Spleen (tissue), 11 donors: ENCODE measurements at regions not wholly inside any gene's neighbourhood (a gene's known extent, or its start where the extent isn't known, plus 50 kb on each side); places are given as distances from the start of the nearest gene placed in this dataset.

ENCODE experiments used
- DNase-seq: peaks from one replicate; pipeline ENCODE4 v3.0.0-alpha.2; 2020
- H3K27ac ChIP-seq, 8 donors: fragments of 200-600 bp; sonication (generic) in 7 of 8; 1 replicate in 4 of 8; 2 replicates in 4 of 8; pipeline versions ENCODE4 v1.5.0 to v1.8.0; 2016 to 2021; ENCODE audit warnings: inconsistent platforms in 4 of 8, mild to moderate bottlenecking in 4 of 8, moderate library complexity in 1 of 8
- H3K27me3 ChIP-seq, 7 donors: fragments of 200-600 bp; sonication (generic) in 6 of 7; replicated peaks in 1 of 7; 1 replicate in 4 of 7; 2 replicates in 3 of 7; pipeline versions ENCODE4 v1.5.0 to v1.8.0; 2016 to 2021; ENCODE audit warnings: inconsistent platforms in 3 of 7, mild to moderate bottlenecking in 1 of 7
- H3K36me3 ChIP-seq, 6 donors: fragments of 200-600 bp; sonication (generic) in 5 of 6; 1 replicate in 4 of 6; 2 replicates in 2 of 6; pipeline versions ENCODE4 v1.5.0 to v1.8.0; 2016 to 2021; ENCODE audit warnings: inconsistent platforms in 2 of 6
- H3K4me1 ChIP-seq, 6 donors: fragments of 200-600 bp; sonication (generic) in 5 of 6; 1 replicate in 3 of 6; 2 replicates in 3 of 6; pipeline versions ENCODE4 v1.5.0 to v1.8.0; 2016 to 2021; ENCODE audit warnings: inconsistent platforms in 3 of 6
- H3K4me3 ChIP-seq, 8 donors: fragments of 200-600 bp; sonication (generic) in 7 of 8; 1 replicate in 4 of 8; 2 replicates in 4 of 8; pipeline versions ENCODE4 v1.5.0 to v1.8.0; 2016 to 2021; ENCODE audit warnings: inconsistent platforms in 4 of 8, mild to moderate bottlenecking in 4 of 8, moderate library complexity in 2 of 8
- H3K9me3 ChIP-seq, 8 donors: fragments of 200-600 bp; sonication (generic) in 7 of 8; 1 replicate in 4 of 8; 2 replicates in 4 of 8; pipeline versions ENCODE4 v1.5.0 to v1.8.0; 2016 to 2021; ENCODE audit warnings: inconsistent platforms in 4 of 8
- POLR2A ChIP-seq, 3 donors: fragments of 450-650 bp; IDR thresholded peaks; one replicate each; pipeline ENCODE4 v1.5.1; 2017; ENCODE audit warnings: antibody characterized with exemption in 3 of 3, mild to moderate bottlenecking in 1 of 3
- POLR2AphosphoS5 ChIP-seq, 3 donors: sonication (generic); formaldehyde crosslinking; IDR thresholded peaks; one replicate each; pipeline ENCODE4 v1.5.1; 2017; ENCODE audit warnings: antibody characterized with exemption in 3 of 3
- WGBS, 5 donors: extraction: QIAGEN DNeasy Blood & Tissue Kit in 3 of 5; methylation state at CpG; one replicate each; pipeline versions ENCODE4 v1.1.5 to v1.1.7; 2013 to 2018; 5-methylcytosine and 5-hydroxymethylcytosine counted together
- intact Hi-C: fragments of 100-400 bp; cut with DNase I; formaldehyde crosslinking; loops from one replicate; pipeline ENCODE4 v1.15.0; 2023; ENCODE audit warnings: low total_unique reads
- TF ChIP-seq, protein P1 (sequence below), 11 experiments: fragments of 200-600 bp in 7 of 11; fragments of 450-650 bp in 4 of 11; sonication (generic) in 4 of 11; IDR thresholded peaks in 8 of 11; conservative IDR thresholded peaks in 3 of 11; 1 replicate in 7 of 11; 2 replicates in 4 of 11; pipeline versions ENCODE4 v1.4.0 to v1.8.0; 2016 to 2021; ENCODE audit warnings: antibody characterized with exemption in 11 of 11, inconsistent platforms in 4 of 11, mild to moderate bottlenecking in 1 of 11
- donor health status: healthy with polysubstance abuse.
- donor health status: DM: no; HTN: no; CAD: no; lungs with moderate emphysema.
- donor health status: DM: no; HTN: no; CAD: no.
- donor health status: Bipolar disorder and iron deficiency.
- donor health status: healthy.
- donor health status: DM: no; HTN: no; CAD: no.
- donor health status: DM: yes; HTN: yes; CAD: no.

DNA sequence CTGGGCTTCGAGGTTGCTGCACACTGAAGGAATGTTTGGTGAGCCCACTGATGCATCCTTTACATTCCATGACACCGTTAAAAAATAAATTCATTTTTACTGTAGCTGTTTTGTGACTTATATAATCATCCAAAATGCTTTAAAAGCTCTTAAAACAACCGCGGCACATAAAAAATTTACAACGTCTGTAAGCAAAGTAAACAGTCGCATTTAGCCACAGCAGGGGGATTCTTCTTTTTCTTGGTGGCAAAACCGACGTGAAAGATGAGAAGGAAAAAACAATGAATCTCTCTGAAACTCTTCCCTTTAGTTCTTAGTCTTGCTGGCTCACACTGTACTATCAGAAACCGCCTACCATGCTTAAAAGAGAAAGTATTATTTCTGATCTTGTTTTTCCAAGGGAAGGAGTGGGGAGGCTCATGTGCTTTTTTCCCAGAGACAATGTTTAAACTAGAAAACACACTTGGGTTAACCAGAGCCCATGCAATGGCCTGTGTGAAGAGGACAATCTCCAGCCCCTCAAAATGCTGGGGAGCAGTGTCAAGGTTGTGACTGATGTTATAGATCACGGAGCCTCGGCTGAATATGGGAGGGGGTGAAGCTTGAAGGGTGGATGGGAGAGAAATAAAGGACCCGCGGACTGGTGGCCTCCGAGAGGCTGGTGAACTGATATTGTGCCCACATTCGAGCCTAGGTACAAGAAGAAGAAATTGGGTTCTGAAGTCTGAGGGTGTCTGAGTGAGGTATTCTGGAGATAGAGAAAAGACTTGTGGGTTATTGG is 91.1 kb downstream of the IRF8 start:
- H3K9me3 ChIP-seq: no peaks in the 10 kb centered on the region
- no peak overlapping the region for H3K4me3 ChIP-seq
- TF ChIP-seq, protein P1, sequence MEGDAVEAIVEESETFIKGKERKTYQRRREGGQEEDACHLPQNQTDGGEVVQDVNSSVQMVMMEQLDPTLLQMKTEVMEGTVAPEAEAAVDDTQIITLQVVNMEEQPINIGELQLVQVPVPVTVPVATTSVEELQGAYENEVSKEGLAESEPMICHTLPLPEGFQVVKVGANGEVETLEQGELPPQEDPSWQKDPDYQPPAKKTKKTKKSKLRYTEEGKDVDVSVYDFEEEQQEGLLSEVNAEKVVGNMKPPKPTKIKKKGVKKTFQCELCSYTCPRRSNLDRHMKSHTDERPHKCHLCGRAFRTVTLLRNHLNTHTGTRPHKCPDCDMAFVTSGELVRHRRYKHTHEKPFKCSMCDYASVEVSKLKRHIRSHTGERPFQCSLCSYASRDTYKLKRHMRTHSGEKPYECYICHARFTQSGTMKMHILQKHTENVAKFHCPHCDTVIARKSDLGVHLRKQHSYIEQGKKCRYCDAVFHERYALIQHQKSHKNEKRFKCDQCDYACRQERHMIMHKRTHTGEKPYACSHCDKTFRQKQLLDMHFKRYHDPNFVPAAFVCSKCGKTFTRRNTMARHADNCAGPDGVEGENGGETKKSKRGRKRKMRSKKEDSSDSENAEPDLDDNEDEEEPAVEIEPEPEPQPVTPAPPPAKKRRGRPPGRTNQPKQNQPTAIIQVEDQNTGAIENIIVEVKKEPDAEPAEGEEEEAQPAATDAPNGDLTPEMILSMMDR (IDR thresholded peaks at IDR 0.05 in 8 of 11, conservative IDR thresholded peaks at IDR 0.05 in 3 of 11): no peak
- no peak for TF ChIP-seq POLR2AphosphoS5 (IDR thresholded peaks at IDR 0.05)
- TF ChIP-seq POLR2A (IDR thresholded peaks at IDR 0.05): no peak
- 70 to 81% (median 78%) methylated on average over 15 of the region's 15 CpGs for WGBS, 5 donors
- DNase-seq: no peak
- peaks cover 0 to 5% (median 0%) of the 10 kb centered on the region in 7 donors for H3K27me3 ChIP-seq
- intact Hi-C loops: no loop called here
- H3K4me1 ChIP-seq: peaks cover 18 to 96% (median 56%) of the 10 kb centered on the region in 6 donors
- peak overlapping the region in 2 of 8 donors; percentile 11 to 13 for H3K27ac ChIP-seq
- H3K36me3 ChIP-seq: no peaks in the 10 kb centered on the region

DNA sequence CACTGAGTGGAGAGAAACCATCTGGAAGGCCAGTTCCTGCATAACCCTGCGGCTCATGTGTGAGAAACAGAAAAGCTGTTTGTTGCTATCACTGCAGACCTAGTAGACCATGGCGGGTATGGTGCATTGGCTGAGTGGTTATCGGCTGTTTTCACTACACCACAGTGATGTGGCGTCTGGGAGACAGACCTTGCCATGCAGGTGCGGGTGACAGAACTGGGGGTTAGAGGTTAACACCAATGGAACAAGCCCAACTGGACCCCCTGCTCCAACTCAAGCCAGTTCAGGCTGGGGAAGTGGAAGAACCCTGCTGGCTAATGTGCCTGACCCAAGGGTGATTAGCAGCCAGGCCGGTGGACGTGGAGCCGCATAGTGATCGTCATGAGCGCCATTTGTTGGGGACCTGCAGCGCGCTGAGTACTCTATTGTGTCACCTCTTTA is 91.9 kb downstream of the IRF8 start:
- intact Hi-C loops: no loop called here
- Histone ChIP-seq H3K27me3 (peaks cover 0 to under 1% (median 0%) of the 10 kb centered on the region in 7 donors), H3K27ac (peak overlapping the region in 1 of 8 donors; percentile 11), H3K4me3 (no peak overlapping the region), H3K9me3 (no peaks in the 10 kb centered on the region), H3K36me3 (no peaks in the 10 kb centered on the region), H3K4me1 (peaks cover 15 to 96% (median 56%) of the 10 kb centered on the region in 6 donors)
- 80 to 91% (median 83%) methylated on average over 12 of the region's 12 CpGs for WGBS, 5 donors
- DNase-seq: no peak
- peak in 2 of 3 donors; percentile 42 to 49 for TF ChIP-seq POLR2AphosphoS5 (IDR thresholded peaks at IDR 0.05)
- TF ChIP-seq, protein P1 (IDR thresholded peaks at IDR 0.05 in 8 of 11, conservative IDR thresholded peaks at IDR 0.05 in 3 of 11): no peak

DNA sequence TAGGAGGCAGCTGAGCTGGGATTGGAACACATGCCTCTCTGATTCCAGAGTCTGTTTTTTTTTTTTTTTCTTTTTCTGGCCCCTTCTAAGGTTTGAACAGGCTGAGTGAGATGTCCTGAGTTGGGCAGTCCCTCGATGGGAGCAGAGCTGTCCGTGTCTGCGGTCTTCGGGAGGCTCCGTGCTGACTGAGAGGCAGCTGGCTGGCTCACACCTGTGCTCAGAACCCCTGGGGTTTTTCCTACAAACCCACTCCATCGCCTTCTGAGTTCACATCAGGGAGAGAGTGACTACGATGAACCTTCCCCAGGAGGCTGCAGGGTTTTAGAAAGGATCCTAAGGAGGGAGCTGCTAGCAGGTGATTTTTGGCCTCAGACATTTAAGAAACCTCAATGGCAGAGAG is 92.5 kb downstream of the IRF8 start:
- H3K4me1 ChIP-seq: peaks cover 15 to 96% (median 58%) of the 10 kb centered on the region in 6 donors
- intact Hi-C loops: no loop called here
- TF ChIP-seq POLR2A (IDR thresholded peaks at IDR 0.05): no peak
- TF ChIP-seq, protein P1 (IDR thresholded peaks at IDR 0.05 in 8 of 11, conservative IDR thresholded peaks at IDR 0.05 in 3 of 11): no peak
- no peak for TF ChIP-seq POLR2AphosphoS5 (IDR thresholded peaks at IDR 0.05)
- H3K4me3 ChIP-seq: no peak overlapping the region
- H3K27ac ChIP-seq: no peak overlapping the region
- WGBS, 5 donors: 83 to 96% (median 87%) methylated on average over 7 of the region's 7 CpGs
- no peaks in the 10 kb centered on the region for H3K36me3 ChIP-seq
- DNase-seq: no peak
- H3K9me3 ChIP-seq: no peaks in the 10 kb centered on the region
- no peaks in the 10 kb centered on the region for H3K27me3 ChIP-seq

DNA sequence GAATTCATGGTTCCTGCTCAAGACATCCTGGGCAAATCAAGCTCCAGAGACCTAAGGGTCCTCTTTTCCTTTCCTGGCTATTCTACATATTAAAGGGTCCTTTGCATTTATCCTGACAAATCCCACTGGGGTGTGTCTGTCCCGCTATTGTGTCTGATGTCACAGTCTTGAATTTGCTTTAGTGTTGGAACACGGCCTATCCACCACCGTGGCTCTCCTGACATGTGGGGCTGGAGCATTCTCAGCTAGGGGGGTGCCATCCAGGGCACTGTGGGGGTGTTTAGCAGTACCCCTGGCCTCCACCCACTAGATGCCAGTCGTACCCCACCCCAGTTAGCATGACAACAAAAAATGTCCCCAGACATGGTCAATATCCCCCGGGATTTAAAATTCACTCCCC is 92.9 kb downstream of the IRF8 start:
- H3K36me3 ChIP-seq: no peaks in the 10 kb centered on the region
- intact Hi-C loops: no loop called here
- no peak overlapping the region for H3K4me3 ChIP-seq
- TF ChIP-seq POLR2A (IDR thresholded peaks at IDR 0.05) (no peak), POLR2AphosphoS5 (IDR thresholded peaks at IDR 0.05) (no peak)
- TF ChIP-seq, protein P1 (IDR thresholded peaks at IDR 0.05 in 8 of 11, conservative IDR thresholded peaks at IDR 0.05 in 3 of 11): no peak
- no peaks in the 10 kb centered on the region for H3K27me3 ChIP-seq
- H3K27ac ChIP-seq: no peak overlapping the region
- no peak for DNase-seq
- no peaks in the 10 kb centered on the region for H3K9me3 ChIP-seq
- 66 to 93% (median 91%) methylated on average over 5 of the region's 5 CpGs for WGBS, 5 donors
- peaks cover 15 to 96% (median 56%) of the 10 kb centered on the region in 6 donors for H3K4me1 ChIP-seq
